WTC11 (cell line): ENCODE measurements at regions not wholly inside any gene's neighbourhood (a gene's known extent, or its start where the extent isn't known, plus 50 kb on each side); places are given as distances from the start of the nearest gene placed in this dataset.

Experiments
- ATAC-seq: fragments of 200-7000 bp; cut with Tn5 transposase; 2 replicates; pipeline ENCODE4 v1.10.0; 2021; ENCODE audit warnings: mild to moderate bottlenecking, moderate library complexity
- CTCF ChIA-PET: fragments of 300-600 bp; sonication (Branson Sonifier 250); formaldehyde crosslinking; loops from one replicate; lab custom pipeline; 2021; ENCODE audit warnings: antibody characterized with exemption; lab: Charles Lee
- POLR2A ChIA-PET: fragments of 350-600 bp; sonication (Branson Sonifier 250); formaldehyde crosslinking; loops from one replicate; lab custom pipeline; 2021; ENCODE audit warnings: antibody characterized with exemption; lab: Charles Lee
- DNase-seq: peaks from one replicate; pipeline ENCODE4 v3.0.0; 2021; ENCODE audit warnings: low spot score
- H3K27ac Mint-ChIP-seq: 2 replicates; pipeline ENCODE4 v1.8.0; 2021; ENCODE audit warnings: mixed read lengths
- H3K27me3 Mint-ChIP-seq: 2 replicates; pipeline ENCODE4 v1.8.0; 2021; ENCODE audit warnings: low read depth, mild to moderate bottlenecking, moderate library complexity, mixed read lengths
- H3K36me3 Mint-ChIP-seq: 2 replicates; pipeline ENCODE4 v1.8.0; 2021; ENCODE audit warnings: mixed read lengths
- H3K4me1 Mint-ChIP-seq: 2 replicates; pipeline ENCODE4 v1.8.0; 2022; ENCODE audit warnings: mixed read lengths
- H3K4me3 Mint-ChIP-seq: 2 replicates; pipeline ENCODE4 v1.8.0; 2021; ENCODE audit warnings: mild to moderate bottlenecking, moderate library complexity, mixed read lengths
- H3K9me3 Mint-ChIP-seq: 2 replicates; pipeline ENCODE4 v1.8.0; 2021; ENCODE audit warnings: mixed read lengths
- CREB1 ChIP-seq: sonication (generic); formaldehyde crosslinking; IDR thresholded peaks from 2 replicates; pipeline ENCODE4 v1.8.0; 2023; ENCODE audit warnings: mild to moderate bottlenecking, missing genetic modification reagents
- FOXJ3 ChIP-seq: sonication (generic); formaldehyde crosslinking; IDR thresholded peaks from 2 replicates; pipeline ENCODE4 v1.9.0; 2021; ENCODE audit warnings: missing genetic modification reagents, mild to moderate bottlenecking, borderline replicate concordance
- FOXP1 ChIP-seq: sonication (generic); formaldehyde crosslinking; IDR thresholded peaks from 2 replicates; pipeline ENCODE4 v1.8.0; 2022; ENCODE audit warnings: missing genetic modification reagents, mild to moderate bottlenecking, moderate library complexity, borderline replicate concordance
- GTF2I ChIP-seq: fragments of 250-450 bp; sonication (Bioruptor Pico); conservative IDR thresholded peaks from 2 replicates; pipeline ENCODE4 v1.4.0; 2021; ENCODE audit warnings: mild to moderate bottlenecking
- JUN ChIP-seq: sonication (generic); formaldehyde crosslinking; IDR thresholded peaks from 2 replicates; pipeline ENCODE4 v1.8.0; 2023; ENCODE audit warnings: mild to moderate bottlenecking, missing genetic modification reagents
- MXD4 ChIP-seq: fragments of 250-450 bp; sonication (Bioruptor Pico); IDR thresholded peaks from 2 replicates; pipeline ENCODE4 v1.8.0; 2021; ENCODE audit warnings: mild to moderate bottlenecking, moderate library complexity, borderline replicate concordance
- NR1H2 ChIP-seq: sonication (generic); formaldehyde crosslinking; IDR thresholded peaks from 2 replicates; pipeline ENCODE4 v1.9.0; 2021; ENCODE audit warnings: mild to moderate bottlenecking, moderate library complexity, missing genetic modification reagents
- NR2C2 ChIP-seq: sonication (generic); formaldehyde crosslinking; IDR thresholded peaks from 2 replicates; pipeline ENCODE4 v1.8.0; 2022; ENCODE audit warnings: mild to moderate bottlenecking, missing genetic modification reagents
- NR3C1 ChIP-seq: sonication (generic); formaldehyde crosslinking; conservative IDR thresholded peaks from 2 replicates; pipeline ENCODE4 v1.8.1; 2023; ENCODE audit warnings: low read depth, mild to moderate bottlenecking, missing genetic modification reagents
- PRRX2 ChIP-seq: fragments of 250-450 bp; sonication (Bioruptor Pico); IDR thresholded peaks from 2 replicates; pipeline ENCODE4 v1.8.0; 2021; ENCODE audit warnings: mild to moderate bottlenecking
- TP53 ChIP-seq: sonication (generic); formaldehyde crosslinking; IDR thresholded peaks from 2 replicates; pipeline ENCODE4 v1.8.1; 2023; ENCODE audit warnings: mild to moderate bottlenecking, missing genetic modification reagents
- ZNF263 ChIP-seq: sonication (generic); formaldehyde crosslinking; IDR thresholded peaks from 2 replicates; pipeline ENCODE4 v1.8.1; 2022; ENCODE audit warnings: low read depth, mild to moderate bottlenecking, moderate library complexity, missing genetic modification reagents
- TF ChIP-seq, protein P1 (sequence below): sonication (generic); formaldehyde crosslinking; IDR thresholded peaks from 2 replicates; pipeline ENCODE4 v1.8.1; 2022; ENCODE audit warnings: mild to moderate bottlenecking, moderate library complexity, missing genetic modification reagents
- TF ChIP-seq, protein P2 (sequence below): sonication (generic); formaldehyde crosslinking; IDR thresholded peaks from 2 replicates; pipeline ENCODE4 v1.8.1; 2023; ENCODE audit warnings: mild to moderate bottlenecking, missing genetic modification reagents
- TF ChIP-seq, protein P3 (sequence below): sonication (generic); formaldehyde crosslinking; IDR thresholded peaks from 2 replicates; pipeline ENCODE4 v1.8.1; 2022; ENCODE audit warnings: low read depth, missing genetic modification reagents, borderline replicate concordance
- TF ChIP-seq, protein P4 (sequence below): sonication (generic); formaldehyde crosslinking; IDR thresholded peaks from 2 replicates; pipeline ENCODE4 v1.8.1; 2023; ENCODE audit warnings: mild to moderate bottlenecking, moderate library complexity, missing genetic modification reagents
- TF ChIP-seq, protein P5 (sequence below): sonication (generic); formaldehyde crosslinking; IDR thresholded peaks from 2 replicates; pipeline ENCODE4 v1.8.0; 2022; ENCODE audit warnings: mild to moderate bottlenecking, missing genetic modification reagents

DNA sequence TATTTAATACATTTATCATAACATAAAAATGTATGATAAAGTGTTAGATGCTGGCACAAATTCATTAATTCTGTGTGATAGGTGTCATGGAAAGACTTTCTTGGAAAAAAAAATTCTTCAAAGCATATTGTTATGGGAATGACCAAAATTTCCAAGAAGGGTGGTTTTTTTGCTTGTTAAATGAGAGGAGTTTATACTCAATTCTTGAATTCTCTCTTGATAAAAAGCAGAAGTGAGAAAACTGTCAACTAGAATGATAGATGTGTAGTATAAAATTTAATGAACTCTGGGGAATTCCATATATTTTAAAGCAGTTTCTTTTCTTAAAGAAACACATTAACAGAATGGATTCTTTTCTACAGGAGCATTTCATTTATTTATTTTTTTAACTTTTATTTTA lies 62.0 kb upstream of the SNAP91 start:
- CTCF ChIA-PET = no interaction called here
- Mint-ChIP-seq H3K9me3 (peaks cover 20% of the 10 kb centered on the region), H3K27ac (no peak overlapping the region), H3K27me3 (no peaks in the 10 kb centered on the region), H3K4me1 (no peaks in the 10 kb centered on the region), H3K36me3 (peaks cover 5% of the 10 kb centered on the region; the same call in 1 of the 2 replicates), H3K4me3 (no peak overlapping the region)
- no peak for TF ChIP-seq JUN (CRISPR knock-in tag)
- TF ChIP-seq, protein P1, sequence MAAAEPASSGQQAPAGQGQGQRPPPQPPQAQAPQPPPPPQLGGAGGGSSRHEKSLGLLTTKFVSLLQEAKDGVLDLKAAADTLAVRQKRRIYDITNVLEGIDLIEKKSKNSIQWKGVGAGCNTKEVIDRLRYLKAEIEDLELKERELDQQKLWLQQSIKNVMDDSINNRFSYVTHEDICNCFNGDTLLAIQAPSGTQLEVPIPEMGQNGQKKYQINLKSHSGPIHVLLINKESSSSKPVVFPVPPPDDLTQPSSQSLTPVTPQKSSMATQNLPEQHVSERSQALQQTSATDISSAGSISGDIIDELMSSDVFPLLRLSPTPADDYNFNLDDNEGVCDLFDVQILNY (CRISPR knock-in tag) = no peak
- TF ChIP-seq FOXJ3 (CRISPR knock-in tag) = no peak
- TF ChIP-seq, protein P2, sequence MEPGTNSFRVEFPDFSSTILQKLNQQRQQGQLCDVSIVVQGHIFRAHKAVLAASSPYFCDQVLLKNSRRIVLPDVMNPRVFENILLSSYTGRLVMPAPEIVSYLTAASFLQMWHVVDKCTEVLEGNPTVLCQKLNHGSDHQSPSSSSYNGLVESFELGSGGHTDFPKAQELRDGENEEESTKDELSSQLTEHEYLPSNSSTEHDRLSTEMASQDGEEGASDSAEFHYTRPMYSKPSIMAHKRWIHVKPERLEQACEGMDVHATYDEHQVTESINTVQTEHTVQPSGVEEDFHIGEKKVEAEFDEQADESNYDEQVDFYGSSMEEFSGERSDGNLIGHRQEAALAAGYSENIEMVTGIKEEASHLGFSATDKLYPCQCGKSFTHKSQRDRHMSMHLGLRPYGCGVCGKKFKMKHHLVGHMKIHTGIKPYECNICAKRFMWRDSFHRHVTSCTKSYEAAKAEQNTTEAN (CRISPR knock-in tag) = no peak
- DNase-seq = no peak
- POLR2A ChIA-PET = no interaction called here
- no peak for ATAC-seq

DNA sequence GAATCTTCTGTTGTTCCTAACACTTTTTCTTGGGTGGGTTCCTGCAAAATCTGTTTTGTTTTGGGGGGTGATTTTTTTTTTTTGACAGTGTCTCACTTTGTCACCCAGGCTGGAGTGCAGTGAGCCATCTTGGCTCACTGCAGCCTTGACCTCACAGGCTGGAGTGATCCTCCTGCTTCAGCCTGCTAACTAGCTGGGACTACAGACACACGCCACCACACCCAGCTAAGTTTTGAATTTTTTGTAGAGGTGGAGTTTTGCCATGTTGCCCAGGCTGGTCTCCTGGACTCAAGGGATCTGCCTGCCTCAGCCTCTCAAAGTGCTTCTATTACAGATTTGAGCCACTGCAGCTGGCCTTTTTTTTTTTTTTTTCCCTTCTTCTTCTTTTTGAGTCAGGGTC lies 60.5 kb upstream of the SNAP91 start:
- Mint-ChIP-seq H3K4me3 (no peak overlapping the region), H3K4me1 (no peaks in the 10 kb centered on the region), H3K27ac (no peak overlapping the region), H3K36me3 (peaks cover 5% of the 10 kb centered on the region; the same call in 1 of the 2 replicates), H3K9me3 (peaks cover 15% of the 10 kb centered on the region), H3K27me3 (no peaks in the 10 kb centered on the region)
- no peak for ATAC-seq
- POLR2A ChIA-PET = interaction anchor here (0.7 kb wide), 1 partner anchor 10 kb away, joined by 5 read pairs; no protein-coding TSS in a partner anchor
- CTCF ChIA-PET = no interaction called here
- TF ChIP-seq NR3C1 (CRISPR knock-in tag) = no peak
- TF ChIP-seq PRRX2 (CRISPR knock-in tag) = no peak
- TF ChIP-seq, protein P2 (CRISPR knock-in tag) = no peak
- TF ChIP-seq MXD4 (CRISPR knock-in tag) = no peak
- TF ChIP-seq, protein P3, sequence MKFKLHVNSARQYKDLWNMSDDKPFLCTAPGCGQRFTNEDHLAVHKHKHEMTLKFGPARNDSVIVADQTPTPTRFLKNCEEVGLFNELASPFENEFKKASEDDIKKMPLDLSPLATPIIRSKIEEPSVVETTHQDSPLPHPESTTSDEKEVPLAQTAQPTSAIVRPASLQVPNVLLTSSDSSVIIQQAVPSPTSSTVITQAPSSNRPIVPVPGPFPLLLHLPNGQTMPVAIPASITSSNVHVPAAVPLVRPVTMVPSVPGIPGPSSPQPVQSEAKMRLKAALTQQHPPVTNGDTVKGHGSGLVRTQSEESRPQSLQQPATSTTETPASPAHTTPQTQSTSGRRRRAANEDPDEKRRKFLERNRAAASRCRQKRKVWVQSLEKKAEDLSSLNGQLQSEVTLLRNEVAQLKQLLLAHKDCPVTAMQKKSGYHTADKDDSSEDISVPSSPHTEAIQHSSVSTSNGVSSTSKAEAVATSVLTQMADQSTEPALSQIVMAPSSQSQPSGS (CRISPR knock-in tag) = no peak
- TF ChIP-seq, protein P4, sequence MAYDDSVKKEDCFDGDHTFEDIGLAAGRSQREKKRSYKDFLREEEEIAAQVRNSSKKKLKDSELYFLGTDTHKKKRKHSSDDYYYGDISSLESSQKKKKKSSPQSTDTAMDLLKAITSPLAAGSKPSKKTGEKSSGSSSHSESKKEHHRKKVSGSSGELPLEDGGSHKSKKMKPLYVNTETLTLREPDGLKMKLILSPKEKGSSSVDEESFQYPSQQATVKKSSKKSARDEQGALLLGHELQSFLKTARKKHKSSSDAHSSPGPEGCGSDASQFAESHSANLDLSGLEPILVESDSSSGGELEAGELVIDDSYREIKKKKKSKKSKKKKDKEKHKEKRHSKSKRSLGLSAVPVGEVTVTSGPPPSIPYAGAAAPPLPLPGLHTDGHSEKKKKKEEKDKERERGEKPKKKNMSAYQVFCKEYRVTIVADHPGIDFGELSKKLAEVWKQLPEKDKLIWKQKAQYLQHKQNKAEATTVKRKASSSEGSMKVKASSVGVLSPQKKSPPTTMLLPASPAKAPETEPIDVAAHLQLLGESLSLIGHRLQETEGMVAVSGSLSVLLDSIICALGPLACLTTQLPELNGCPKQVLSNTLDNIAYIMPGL = no peak
- TF ChIP-seq GTF2I (CRISPR knock-in tag) = no peak
- TF ChIP-seq FOXP1 (CRISPR knock-in tag) = no peak
- no peak for TF ChIP-seq TP53 (CRISPR knock-in tag)
- no peak for TF ChIP-seq ZNF263 (CRISPR knock-in tag)
- TF ChIP-seq NR1H2 (CRISPR knock-in tag) = no peak
- TF ChIP-seq, protein P1 (CRISPR knock-in tag) = no peak
- TF ChIP-seq NR2C2 (CRISPR knock-in tag) = no peak
- TF ChIP-seq, protein P5, sequence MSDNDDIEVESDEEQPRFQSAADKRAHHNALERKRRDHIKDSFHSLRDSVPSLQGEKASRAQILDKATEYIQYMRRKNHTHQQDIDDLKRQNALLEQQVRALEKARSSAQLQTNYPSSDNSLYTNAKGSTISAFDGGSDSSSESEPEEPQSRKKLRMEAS (CRISPR knock-in tag) = no peak
- TF ChIP-seq CREB1 = no peak
- no peak for DNase-seq
